LNCaP clone FGC (cell line): ENCODE measurements at regions not wholly inside any gene's neighbourhood (a gene's known extent, or its start where the extent isn't known, plus 50 kb on each side); places are given as distances from the start of the nearest gene placed in this dataset.

ENCODE experiments used
- DNase-seq: peaks from one replicate; pipeline ENCODE4 v3.0.0-alpha.2; 2011; ENCODE audit warnings: low read depth
- H3K4me3 ChIP-seq: 2 replicates; pipeline ENCODE4 v1.5.1; 2011; ENCODE audit warnings: mild to moderate bottlenecking, low read depth, low read length, control low read depth
- TF ChIP-seq, protein P1 (sequence below): IDR thresholded peaks from 2 replicates; pipeline ENCODE4 v1.5.1; 2012; ENCODE audit warnings: mild to moderate bottlenecking; ENCODE audit not compliant: control insufficient read depth, insufficient read depth; ENCODE audit errors: extremely low read depth

DNA sequence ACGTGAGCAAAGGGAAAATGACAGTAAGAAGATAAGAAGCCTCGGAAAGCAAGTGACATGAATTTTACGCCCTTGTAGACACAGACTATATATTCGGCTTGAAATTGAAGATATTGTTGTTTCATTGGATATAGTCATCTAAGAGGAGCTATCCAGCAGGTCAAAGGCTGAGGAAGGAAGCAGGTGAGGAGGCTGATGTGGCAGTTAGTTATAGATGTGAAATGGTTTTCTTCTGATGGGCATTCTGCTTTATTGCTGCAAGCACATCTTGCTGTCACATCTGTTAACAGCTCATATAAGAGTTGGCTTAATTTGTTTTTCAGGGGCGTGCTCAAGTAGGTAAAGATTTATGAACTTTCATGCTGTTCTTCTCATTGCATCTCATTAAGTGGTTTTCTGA is 146.1 kb downstream of the KLF5 start:
- H3K4me3 ChIP-seq: no peak overlapping the region
- no peak for DNase-seq
- TF ChIP-seq, protein P1, sequence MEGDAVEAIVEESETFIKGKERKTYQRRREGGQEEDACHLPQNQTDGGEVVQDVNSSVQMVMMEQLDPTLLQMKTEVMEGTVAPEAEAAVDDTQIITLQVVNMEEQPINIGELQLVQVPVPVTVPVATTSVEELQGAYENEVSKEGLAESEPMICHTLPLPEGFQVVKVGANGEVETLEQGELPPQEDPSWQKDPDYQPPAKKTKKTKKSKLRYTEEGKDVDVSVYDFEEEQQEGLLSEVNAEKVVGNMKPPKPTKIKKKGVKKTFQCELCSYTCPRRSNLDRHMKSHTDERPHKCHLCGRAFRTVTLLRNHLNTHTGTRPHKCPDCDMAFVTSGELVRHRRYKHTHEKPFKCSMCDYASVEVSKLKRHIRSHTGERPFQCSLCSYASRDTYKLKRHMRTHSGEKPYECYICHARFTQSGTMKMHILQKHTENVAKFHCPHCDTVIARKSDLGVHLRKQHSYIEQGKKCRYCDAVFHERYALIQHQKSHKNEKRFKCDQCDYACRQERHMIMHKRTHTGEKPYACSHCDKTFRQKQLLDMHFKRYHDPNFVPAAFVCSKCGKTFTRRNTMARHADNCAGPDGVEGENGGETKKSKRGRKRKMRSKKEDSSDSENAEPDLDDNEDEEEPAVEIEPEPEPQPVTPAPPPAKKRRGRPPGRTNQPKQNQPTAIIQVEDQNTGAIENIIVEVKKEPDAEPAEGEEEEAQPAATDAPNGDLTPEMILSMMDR: no peak

DNA sequence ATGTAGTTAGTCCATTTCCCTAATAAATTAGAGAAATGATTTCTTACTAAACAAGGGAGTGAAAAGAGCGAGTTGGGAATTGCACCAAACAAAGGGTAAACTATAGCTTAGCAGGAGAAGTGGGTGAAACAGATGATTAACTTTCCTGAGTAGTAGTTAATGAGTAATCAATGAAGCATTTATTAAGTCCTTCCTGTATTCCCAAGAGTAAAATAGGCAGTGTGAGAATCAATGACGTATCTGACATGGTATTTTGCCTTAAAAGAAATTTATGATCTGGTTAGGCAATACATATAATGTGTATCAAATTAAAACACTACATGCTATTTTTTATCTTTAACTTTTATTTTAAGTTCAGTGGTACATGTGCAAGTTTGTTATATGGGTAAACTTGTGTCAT is 142.8 kb downstream of the KLF5 start:
- no peak overlapping the region for H3K4me3 ChIP-seq
- TF ChIP-seq, protein P1: no peak
- no peak for DNase-seq

DNA sequence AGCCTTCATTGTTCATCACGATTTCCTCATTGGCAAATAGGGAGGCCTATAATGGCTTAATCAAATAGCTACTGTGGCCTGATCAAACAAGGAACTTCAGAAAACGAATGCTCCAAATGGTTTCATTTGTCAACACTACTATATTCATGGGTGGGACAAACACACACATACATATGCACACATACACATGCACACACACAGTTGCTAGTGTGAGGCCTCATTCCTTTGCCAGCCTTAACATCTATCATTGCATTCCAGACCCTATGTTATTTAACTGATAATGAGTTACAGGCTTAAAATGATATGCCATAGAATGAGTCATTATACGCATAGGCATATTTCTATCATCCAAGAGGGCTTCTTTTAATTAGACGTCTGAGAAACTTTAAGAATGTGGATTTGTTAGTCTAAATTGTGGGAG is 140.2 kb downstream of the KLF5 start:
- TF ChIP-seq, protein P1: no peak
- no peak overlapping the region for H3K4me3 ChIP-seq
- DNase-seq: no peak

DNA sequence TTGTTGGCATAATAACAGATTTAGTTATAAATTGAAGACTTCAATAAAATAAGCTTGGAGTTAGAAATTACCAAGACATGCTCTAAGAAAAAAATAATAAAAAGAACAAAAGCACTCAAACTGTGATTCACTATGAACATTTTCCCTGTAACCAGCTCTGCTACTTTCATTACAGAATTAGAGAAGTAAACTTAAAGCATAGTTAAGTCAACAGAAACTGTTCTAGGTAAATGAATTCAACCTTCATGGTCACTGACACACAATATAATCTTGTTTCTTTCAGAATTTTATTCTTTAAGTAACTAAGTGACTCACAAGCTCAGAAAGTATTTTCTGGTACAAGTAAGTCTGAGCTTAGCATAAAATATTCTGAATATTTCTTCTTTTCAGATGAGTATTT is 136.3 kb downstream of the KLF5 start:
- TF ChIP-seq, protein P1: no peak
- DNase-seq: no peak
- H3K4me3 ChIP-seq: no peak overlapping the region

DNA sequence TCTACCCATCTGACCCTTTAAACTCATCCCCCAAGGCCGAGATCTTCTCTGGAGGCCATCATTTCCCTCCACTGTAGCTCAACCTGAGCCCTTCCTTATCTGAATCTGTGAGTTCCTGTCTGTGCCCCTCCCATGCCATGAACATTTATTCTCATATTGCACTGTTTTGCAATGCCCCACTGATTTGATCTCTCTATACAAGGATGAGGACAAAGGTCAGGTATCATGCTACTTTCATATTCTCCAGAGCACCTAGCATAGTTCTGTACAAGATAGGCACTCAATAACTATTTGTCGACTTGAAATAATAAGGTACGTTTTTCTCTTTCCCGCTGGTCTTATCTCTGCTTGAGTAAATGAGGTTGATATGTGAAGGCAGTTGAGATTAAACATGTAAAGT is 135.5 kb downstream of the KLF5 start:
- DNase-seq: no peak
- TF ChIP-seq, protein P1: no peak
- H3K4me3 ChIP-seq: no peak overlapping the region

DNA sequence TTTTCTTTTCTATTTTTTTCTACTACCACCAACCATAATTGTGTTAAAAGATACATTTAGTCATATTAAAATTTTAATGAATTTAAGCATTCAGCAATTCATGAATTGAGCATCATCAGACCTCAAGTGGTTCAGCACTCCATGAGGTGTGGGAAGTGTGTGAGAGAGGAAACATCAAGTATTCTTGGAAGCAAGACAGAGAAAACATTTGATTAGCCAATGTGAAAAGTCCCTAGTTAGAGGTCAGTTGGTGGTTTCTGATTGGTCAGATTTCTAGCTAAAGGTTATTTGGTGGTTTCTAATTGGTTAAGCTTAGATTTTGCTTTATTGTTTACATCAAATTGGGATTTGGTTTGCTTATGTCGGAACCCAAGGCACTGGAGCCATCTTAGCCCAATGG is 134.7 kb downstream of the KLF5 start:
- TF ChIP-seq, protein P1: no peak
- H3K4me3 ChIP-seq: no peak overlapping the region
- DNase-seq: no peak

DNA sequence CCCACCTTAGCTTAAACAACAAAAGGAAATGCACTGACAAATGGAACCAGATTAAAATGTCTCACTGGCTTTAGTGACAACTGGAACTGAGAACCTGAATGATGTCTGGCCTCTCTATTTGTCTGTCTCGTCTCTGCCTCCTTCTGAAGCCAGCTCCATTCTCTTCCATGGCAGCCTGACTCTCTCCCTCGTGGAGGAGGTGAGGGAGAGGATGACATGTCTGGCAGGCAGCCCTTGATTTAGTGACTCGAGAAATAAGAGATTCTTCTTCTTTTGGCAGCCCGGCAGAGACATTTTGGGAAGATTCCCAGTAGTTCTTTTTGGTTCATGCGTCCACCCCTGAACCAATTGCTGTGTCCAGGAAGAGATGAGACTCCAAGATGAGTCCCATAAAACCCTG is 131.7 kb downstream of the KLF5 start:
- TF ChIP-seq, protein P1: no peak
- no peak overlapping the region for H3K4me3 ChIP-seq
- DNase-seq: no peak
